GM23338 (cell line): ENCODE measurements at regions not wholly inside any gene's neighbourhood (a gene's known extent, or its start where the extent isn't known, plus 50 kb on each side); places are given as distances from the start of the nearest gene placed in this dataset.
A peak's percentile ranks its signal among the peaks of the same experiment; 100 is the strongest.

Source experiments
- ATAC-seq: fragments of 200-7000 bp; cut with Tn5 transposase; 3 replicates; pipeline ENCODE4 v1.9.1; 2020
- DNase-seq: peaks from one replicate; pipeline ENCODE4 v3.0.0-alpha.2; 2015; ENCODE audit warnings: low spot score
- H2AFZ ChIP-seq: fragments of 200-600 bp; sonication (generic); 2 replicates; pipeline ENCODE4 v1.8.0; 2016; ENCODE audit warnings: antibody characterized with exemption, mild to moderate bottlenecking, moderate library complexity
- H3F3A ChIP-seq: fragments of 200-600 bp; sonication (generic); replicated peaks from 2 replicates; pipeline ENCODE4 v1.8.0; 2017; ENCODE audit warnings: antibody characterized with exemption, mixed run types, low read depth
- H3K27ac ChIP-seq: fragments of 200-600 bp; sonication (generic); 2 replicates; pipeline ENCODE4 v1.6.1; 2016; ENCODE audit warnings: low read depth
- H3K27me3 ChIP-seq: fragments of 200-600 bp; sonication (generic); 2 replicates; pipeline ENCODE4 v1.8.0; 2016; ENCODE audit warnings: mild to moderate bottlenecking, mixed run types, moderate library complexity; ENCODE audit not compliant: insufficient read depth
- H3K36me3 ChIP-seq: fragments of 200-600 bp; sonication (generic); 2 replicates; pipeline ENCODE4 v1.8.0; 2016; ENCODE audit warnings: mild to moderate bottlenecking; ENCODE audit not compliant: insufficient read depth
- H3K4me1 ChIP-seq: fragments of 200-600 bp; sonication (generic); 2 replicates; pipeline ENCODE4 v1.8.0; 2016; ENCODE audit warnings: mild to moderate bottlenecking, moderate library complexity; ENCODE audit not compliant: insufficient read depth
- H3K4me2 ChIP-seq: fragments of 200-600 bp; sonication (generic); 2 replicates; pipeline ENCODE4 v1.7.1; 2017; ENCODE audit warnings: mixed run types
- H3K4me3 ChIP-seq: fragments of 200-600 bp; sonication (generic); 2 replicates; pipeline ENCODE4 v1.6.1; 2016; ENCODE audit warnings: mixed run types
- H3K79me2 ChIP-seq: fragments of 200-600 bp; sonication (generic); replicated peaks from 2 replicates; pipeline ENCODE4 v1.8.0; 2017; ENCODE audit warnings: mild to moderate bottlenecking; ENCODE audit not compliant: insufficient read depth
- H3K9me2 ChIP-seq: fragments of 200-600 bp; sonication (generic); 2 replicates; pipeline ENCODE4 v1.8.0; 2017; ENCODE audit not compliant: insufficient read depth
- H4K20me1 ChIP-seq: fragments of 200-600 bp; sonication (generic); replicated peaks from 2 replicates; pipeline ENCODE4 v1.8.0; 2017; ENCODE audit warnings: mild to moderate bottlenecking; ENCODE audit not compliant: insufficient read depth
- H3K27ac Mint-ChIP-seq: 2 replicates; pipeline ENCODE4 v1.8.0; 2020; ENCODE audit warnings: inconsistent platforms, mild to moderate bottlenecking, moderate library complexity, mixed read lengths
- H3K27me3 Mint-ChIP-seq: 3 replicates; pipeline ENCODE4 v1.8.0; 2022; ENCODE audit warnings: low read depth, mild to moderate bottlenecking, moderate library complexity, mixed read lengths, inconsistent platforms; ENCODE audit not compliant: insufficient read depth, poor library complexity
- H3K36me3 Mint-ChIP-seq: 3 replicates; pipeline ENCODE4 v1.8.0; 2021; ENCODE audit warnings: low read depth, mild to moderate bottlenecking, inconsistent platforms, moderate library complexity, mixed read lengths
- H3K4me1 Mint-ChIP-seq: 3 replicates; pipeline ENCODE4 v1.8.0; 2020; ENCODE audit warnings: mild to moderate bottlenecking, inconsistent platforms, mixed read lengths
- H3K4me3 Mint-ChIP-seq: 3 replicates; pipeline ENCODE4 v1.8.0; 2021; ENCODE audit warnings: moderate library complexity, mild to moderate bottlenecking, inconsistent platforms, mixed read lengths
- H3K9me3 Mint-ChIP-seq: 3 replicates; pipeline ENCODE4 v1.8.0; 2020; ENCODE audit warnings: moderate library complexity, mild to moderate bottlenecking, inconsistent platforms, mixed read lengths
- CREB1 ChIP-seq: fragments of 250-450 bp; sonication (Bioruptor Pico); IDR thresholded peaks from 2 replicates; pipeline ENCODE4 v1.5.0; 2020; ENCODE audit warnings: low read depth, mild to moderate bottlenecking, moderate library complexity
- CTCF ChIP-seq, 2 experiments: fragments of 200-600 bp in 1 of 2; sonication (generic) in 1 of 2; conservative IDR thresholded peaks; 2 replicates each; pipeline versions ENCODE4 v1.5.1 to v1.6.1; 2016 to 2017; ENCODE audit warnings: antibody characterized with exemption in 2 of 2, low read depth in 2 of 2, mild to moderate bottlenecking in 2 of 2, moderate library complexity in 1 of 2
- EZH2phosphoT487 ChIP-seq: fragments of 200-600 bp; sonication (generic); IDR thresholded peaks from one replicate; pipeline ENCODE4 v1.8.1; 2018; ENCODE audit warnings: antibody characterized with exemption; ENCODE audit not compliant: unreplicated experiment
- NANOG ChIP-seq: IDR thresholded peaks from 2 replicates; pipeline ENCODE4 v1.6.1; 2016; ENCODE audit warnings: antibody characterized with exemption, borderline replicate concordance
- POLR2AphosphoS5 ChIP-seq: IDR thresholded peaks from 2 replicates; pipeline ENCODE4 v1.6.1; 2016; ENCODE audit warnings: antibody characterized with exemption, low read depth
- ZNF114 ChIP-seq: fragments of 250-450 bp; sonication (Bioruptor Pico); IDR thresholded peaks from 2 replicates; pipeline ENCODE4 v1.5.0; 2020; ENCODE audit warnings: mild to moderate bottlenecking, moderate library complexity
- ZNF462 ChIP-seq: fragments of 250-450 bp; sonication (Bioruptor Pico); IDR thresholded peaks from 2 replicates; pipeline ENCODE4 v1.5.0; 2020; ENCODE audit warnings: mild to moderate bottlenecking, moderate library complexity
- TF ChIP-seq, protein P1 (sequence below): IDR thresholded peaks from 2 replicates; pipeline ENCODE4 v1.6.1; 2016; ENCODE audit warnings: antibody characterized with exemption

DNA sequence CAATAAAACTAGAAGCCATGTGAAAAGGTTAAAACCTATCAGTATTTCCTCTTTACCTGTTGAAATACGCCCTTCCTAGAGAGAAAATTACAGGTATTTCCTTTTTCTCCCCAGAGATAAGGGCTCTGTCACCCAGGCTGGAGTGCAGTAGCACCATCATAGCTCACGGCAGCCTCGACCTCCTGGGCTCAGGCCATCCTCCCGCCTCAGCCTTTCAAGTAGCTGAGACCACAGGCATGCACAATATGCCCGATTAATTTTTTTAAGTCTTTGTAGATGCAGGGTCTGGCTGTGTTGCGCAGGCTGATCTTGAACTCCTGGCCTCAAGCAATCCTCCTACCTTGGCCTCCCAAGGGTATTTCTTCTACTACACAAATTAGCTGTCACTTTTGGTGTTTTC lies 154.4 kb downstream of the HNRNPD start (continued):
- TF ChIP-seq, protein P1, sequence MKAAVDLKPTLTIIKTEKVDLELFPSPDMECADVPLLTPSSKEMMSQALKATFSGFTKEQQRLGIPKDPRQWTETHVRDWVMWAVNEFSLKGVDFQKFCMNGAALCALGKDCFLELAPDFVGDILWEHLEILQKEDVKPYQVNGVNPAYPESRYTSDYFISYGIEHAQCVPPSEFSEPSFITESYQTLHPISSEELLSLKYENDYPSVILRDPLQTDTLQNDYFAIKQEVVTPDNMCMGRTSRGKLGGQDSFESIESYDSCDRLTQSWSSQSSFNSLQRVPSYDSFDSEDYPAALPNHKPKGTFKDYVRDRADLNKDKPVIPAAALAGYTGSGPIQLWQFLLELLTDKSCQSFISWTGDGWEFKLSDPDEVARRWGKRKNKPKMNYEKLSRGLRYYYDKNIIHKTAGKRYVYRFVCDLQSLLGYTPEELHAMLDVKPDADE = no peak
- TF ChIP-seq POLR2AphosphoS5 (no peak), ZNF114 (no peak), EZH2phosphoT487 (no peak)

DNA sequence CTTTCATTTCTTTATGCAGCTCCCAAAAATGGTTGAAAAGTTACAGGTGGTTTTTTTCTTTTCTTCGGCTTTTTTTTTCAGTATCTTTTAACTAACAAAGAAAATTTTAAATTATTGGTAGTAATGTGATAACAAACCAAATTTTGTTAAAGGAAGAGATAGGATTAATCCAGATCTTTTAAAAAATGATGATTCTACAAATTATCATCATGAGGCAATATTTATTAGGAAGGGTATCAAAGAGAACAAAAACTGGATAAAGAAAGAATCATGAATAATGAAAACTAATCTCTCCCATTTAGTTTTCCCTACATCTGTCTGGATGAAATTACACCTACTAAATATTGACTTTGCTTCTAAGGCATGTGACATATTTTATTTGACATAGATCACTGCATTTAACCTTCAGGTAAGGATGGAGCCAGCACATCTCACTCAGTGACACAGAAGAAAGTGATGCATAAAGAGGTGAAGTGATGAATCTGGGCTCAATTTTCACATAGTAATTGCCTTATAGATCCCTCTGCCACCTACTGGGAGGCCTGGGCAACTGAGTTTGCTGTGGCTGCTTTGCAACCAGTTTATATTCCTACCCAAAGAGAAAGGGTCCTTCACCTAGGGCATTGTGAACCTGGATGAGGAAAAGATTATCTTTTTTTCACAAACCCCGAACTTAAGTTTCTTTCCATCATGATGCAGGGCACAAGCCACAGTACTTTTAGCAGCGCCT lies 155.6 kb downstream of the HNRNPD start:
- peak; percentile 61 for ATAC-seq
- Mint-ChIP-seq H3K4me1 (no peaks in the 10 kb centered on the region), H3K27ac (no peak overlapping the region), H3K9me3 (peaks cover 2% of the 10 kb centered on the region; the same call in 1 of the 3 replicates), H3K36me3 (no peaks in the 10 kb centered on the region), H3K27me3 (peaks cover 1% of the 10 kb centered on the region), H3K4me3 (no peak overlapping the region)
- Histone ChIP-seq H3K27me3 (no peaks in the 10 kb centered on the region), H3K4me2 (no peak overlapping the region), H3K27ac (no peak overlapping the region), H3K79me2 (no peaks in the 10 kb centered on the region), H3K36me3 (no peaks in the 10 kb centered on the region), H3K9me2 (no peaks in the 10 kb centered on the region), H3K4me1 (no peaks in the 10 kb centered on the region), H2AFZ (no peak overlapping the region), H4K20me1 (no peaks in the 10 kb centered on the region), H3K4me3 (no peak overlapping the region), H3F3A (no peaks in the 10 kb centered on the region)
- DNase-seq = peak; percentile 54
- TF ChIP-seq CREB1 (CRISPR knock-in tag) (no peak), CTCF (conservative IDR thresholded peaks at IDR 0.05; ENCODE audit: low read depth in 2 of 2) (peak; percentile 50 to 53)

DNA sequence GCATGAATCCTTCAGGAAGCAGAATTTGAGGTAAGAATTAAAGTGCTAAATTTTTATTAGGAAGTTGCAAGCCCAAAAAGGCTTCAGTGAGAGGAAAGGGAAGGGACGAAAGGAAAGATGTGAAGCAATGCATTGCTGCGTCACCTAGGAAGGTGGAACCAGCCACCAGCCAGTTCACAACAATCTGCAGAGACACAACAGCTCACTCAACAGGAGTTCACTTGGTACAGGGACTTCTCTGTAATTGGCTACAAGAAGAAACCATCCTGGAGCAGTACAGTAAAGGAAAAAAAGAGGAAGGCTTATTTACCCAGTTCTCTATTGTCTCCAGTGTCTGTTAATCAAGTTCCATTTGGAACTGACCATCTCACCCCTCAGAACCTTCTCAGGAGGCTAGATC lies 157.6 kb downstream of the HNRNPD start:
- Mint-ChIP-seq H3K9me3 (peaks cover 2% of the 10 kb centered on the region; the same call in 1 of the 3 replicates), H3K27ac (no peak overlapping the region), H3K36me3 (no peaks in the 10 kb centered on the region), H3K27me3 (peaks cover 2% of the 10 kb centered on the region), H3K4me1 (no peaks in the 10 kb centered on the region), H3K4me3 (no peak overlapping the region)
- H3K9me2 ChIP-seq = no peaks in the 10 kb centered on the region
- H2AFZ ChIP-seq = no peak overlapping the region
- H3K27me3 ChIP-seq = no peaks in the 10 kb centered on the region
- H3F3A ChIP-seq = no peaks in the 10 kb centered on the region
- no peak overlapping the region for H3K4me3 ChIP-seq
- no peaks in the 10 kb centered on the region for H3K36me3 ChIP-seq
- no peak for DNase-seq
- no peaks in the 10 kb centered on the region for H3K4me1 ChIP-seq
- no peak for ATAC-seq
- no peak overlapping the region for H3K4me2 ChIP-seq
- H4K20me1 ChIP-seq = no peaks in the 10 kb centered on the region
- no peak overlapping the region for H3K27ac ChIP-seq
- no peaks in the 10 kb centered on the region for H3K79me2 ChIP-seq
- TF ChIP-seq ZNF462 (CRISPR knock-in tag) = no peak
- no peak for TF ChIP-seq ZNF114
- no peak for TF ChIP-seq NANOG
